Mesothelial cell of epicardium (in vitro differentiated cells): ENCODE measurements at regions not wholly inside any gene's neighbourhood (a gene's known extent, or its start where the extent isn't known, plus 50 kb on each side); places are given as distances from the start of the nearest gene placed in this dataset.
A peak's percentile ranks its signal among the peaks of the same experiment; 100 is the strongest.

Experiments
- DNase-seq, 2 experiments: peaks; one replicate each; pipeline ENCODE4 v3.0.0; 2021; ENCODE audit warnings: low spot score in 2 of 2; ENCODE audit not compliant: unreplicated experiment in 2 of 2
- H3K27ac Mint-ChIP-seq: 2 replicates; pipeline ENCODE4 v1.8.0; 2021; ENCODE audit warnings: mixed read lengths
- H3K27me3 Mint-ChIP-seq: 2 replicates; pipeline ENCODE4 v1.8.0; 2021; ENCODE audit warnings: low read depth, mixed read lengths
- H3K36me3 Mint-ChIP-seq: 2 replicates; pipeline ENCODE4 v1.8.0; 2021; ENCODE audit warnings: mixed read lengths
- H3K4me1 Mint-ChIP-seq: 2 replicates; pipeline ENCODE4 v1.8.0; 2021; ENCODE audit warnings: mixed read lengths
- H3K4me3 Mint-ChIP-seq: 2 replicates; pipeline ENCODE4 v1.8.0; 2021; ENCODE audit warnings: mild to moderate bottlenecking, moderate library complexity, mixed read lengths
- H3K9me3 Mint-ChIP-seq: 2 replicates; pipeline ENCODE4 v1.8.0; 2021; ENCODE audit warnings: mixed read lengths
- CTCF ChIP-seq: fragments of 200-600 bp; sonication (generic); IDR thresholded peaks from one replicate; pipeline ENCODE4 v1.5.0; 2021; ENCODE audit warnings: antibody characterized with exemption; ENCODE audit not compliant: unreplicated experiment

- Mint-ChIP-seq H3K9me3 (no peaks in the 10 kb centered on the region), H3K4me3 (no peak overlapping the region), H3K4me1 (peaks cover 13% of the 10 kb centered on the region), H3K27ac (no peak overlapping the region), H3K36me3 (peaks cover 17% of the 10 kb centered on the region), H3K27me3 (no peaks in the 10 kb centered on the region)
- DNase-seq: no peak
- TF ChIP-seq CTCF: no peak
Measured at GRCh38 chr20:19881990-19882389, 123.9 kb downstream of the RIN2 start.

DNA sequence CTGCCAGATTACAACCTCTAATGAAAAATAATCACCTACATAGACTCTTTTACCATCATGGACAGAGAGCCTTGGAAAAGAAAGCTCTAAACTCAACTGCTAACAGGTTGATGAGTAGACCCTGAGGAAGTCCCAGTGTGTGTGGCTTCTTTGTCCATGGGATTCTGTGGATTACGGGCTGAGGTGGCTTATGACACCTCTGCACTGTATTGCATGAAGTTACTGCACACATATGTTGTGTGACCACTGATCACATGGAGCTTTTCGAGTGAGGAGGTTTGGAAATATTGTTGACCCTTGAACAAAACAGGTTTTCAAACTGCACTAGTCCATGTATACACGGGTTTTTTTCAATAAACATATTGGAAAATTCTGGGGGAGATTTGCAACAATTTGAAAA lies 124.4 kb downstream of the RIN2 start:
- Mint-ChIP-seq H3K4me3 (no peak overlapping the region), H3K27ac (no peak overlapping the region), H3K36me3 (peaks cover 14% of the 10 kb centered on the region), H3K27me3 (no peaks in the 10 kb centered on the region), H3K9me3 (no peaks in the 10 kb centered on the region), H3K4me1 (peaks cover 16% of the 10 kb centered on the region)
- TF ChIP-seq CTCF: no peak
- DNase-seq: no peak

GRCh38 chr20:19883501-19883900 lies 125.4 kb downstream of the RIN2 start:
- DNase-seq: no peak
- Mint-ChIP-seq H3K4me3 (no peak overlapping the region), H3K36me3 (peaks cover 13% of the 10 kb centered on the region)

GRCh38 chr20:19885594-19885938 lies 127.5 kb downstream of the RIN2 start:
- H3K4me1 Mint-ChIP-seq: peaks cover 45% of the 10 kb centered on the region
- no peak for TF ChIP-seq CTCF
- H3K36me3 Mint-ChIP-seq: peaks cover 7% of the 10 kb centered on the region
- no peak overlapping the region for H3K27ac Mint-ChIP-seq
- H3K9me3 Mint-ChIP-seq: no peaks in the 10 kb centered on the region
- no peak for DNase-seq
- no peak overlapping the region for H3K4me3 Mint-ChIP-seq
- no peaks in the 10 kb centered on the region for H3K27me3 Mint-ChIP-seq

More at GRCh38 chr20:19883501-19883900, 125.4 kb downstream of the RIN2 start:
- peaks cover 26% of the 10 kb centered on the region for H3K4me1 Mint-ChIP-seq
- TF ChIP-seq CTCF: no peak
- H3K9me3 Mint-ChIP-seq: no peaks in the 10 kb centered on the region
- H3K27me3 Mint-ChIP-seq: no peaks in the 10 kb centered on the region
- no peak overlapping the region for H3K27ac Mint-ChIP-seq

DNA sequence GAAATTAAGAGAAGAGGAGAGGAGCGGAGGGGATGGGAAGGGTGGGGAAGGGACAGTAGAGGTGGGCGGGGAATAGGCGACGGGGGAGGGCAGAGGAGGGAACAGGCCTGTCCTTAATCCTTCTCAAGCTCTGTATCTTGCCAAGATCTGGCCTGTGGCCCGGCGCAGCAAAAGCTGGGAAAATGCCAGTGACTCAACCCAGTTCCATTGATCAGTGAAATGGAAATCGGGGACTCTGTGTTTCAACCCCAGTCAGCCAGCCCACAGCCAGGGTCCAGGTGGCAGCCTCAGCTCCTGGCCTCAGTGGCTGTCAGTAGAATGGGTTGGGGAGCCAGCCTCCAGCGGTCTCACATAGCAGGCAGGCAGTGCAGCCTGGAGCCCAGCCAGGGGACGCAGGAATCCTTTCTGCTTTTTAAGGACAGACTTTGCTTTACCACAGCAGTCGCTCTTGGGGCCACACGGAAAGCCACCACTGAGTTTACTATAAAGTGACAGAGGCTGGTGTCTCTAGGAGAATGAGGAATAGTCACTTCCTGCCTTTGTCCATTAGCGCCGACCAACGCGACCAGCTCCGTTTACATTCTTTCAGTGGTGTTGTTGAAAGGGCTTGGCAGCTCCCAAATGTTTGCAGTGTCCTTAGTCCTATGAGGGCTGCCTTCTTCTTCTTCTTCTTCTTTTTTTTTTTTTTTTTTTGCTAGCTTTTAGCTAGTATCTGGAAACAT lies 128.0 kb downstream of the RIN2 start:
- no peaks in the 10 kb centered on the region for H3K9me3 Mint-ChIP-seq
- peak overlapping the region; percentile 74 for H3K27ac Mint-ChIP-seq
- no peaks in the 10 kb centered on the region for H3K27me3 Mint-ChIP-seq
- no peak for TF ChIP-seq CTCF
- H3K36me3 Mint-ChIP-seq: peaks cover 11% of the 10 kb centered on the region
- no peak for DNase-seq
- no peak overlapping the region for H3K4me3 Mint-ChIP-seq
- H3K4me1 Mint-ChIP-seq: peaks cover 45% of the 10 kb centered on the region
